Peyer's patch (tissue), 4 donors: ENCODE measurements at regions not wholly inside any gene's neighbourhood (a gene's known extent, or its start where the extent isn't known, plus 50 kb on each side); places are given as distances from the start of the nearest gene placed in this dataset.

Experiments
- POLR2A ChIP-seq, 2 donors: fragments of 450-650 bp; IDR thresholded peaks; one replicate each; pipeline ENCODE4 v1.5.1; 2017; ENCODE audit warnings: antibody characterized with exemption in 2 of 2, mild to moderate bottlenecking in 2 of 2, moderate library complexity in 2 of 2
- TF ChIP-seq, protein P1 (sequence below), 6 experiments: fragments of 450-650 bp in 4 of 6; fragments of 200-600 bp in 2 of 6; sonication (generic) in 1 of 6; IDR thresholded peaks; one replicate each; pipeline ENCODE4 v1.5.1; 2017 to 2019; ENCODE audit warnings: antibody characterized with exemption in 6 of 6, mild to moderate bottlenecking in 3 of 6, moderate library complexity in 1 of 6

DNA sequence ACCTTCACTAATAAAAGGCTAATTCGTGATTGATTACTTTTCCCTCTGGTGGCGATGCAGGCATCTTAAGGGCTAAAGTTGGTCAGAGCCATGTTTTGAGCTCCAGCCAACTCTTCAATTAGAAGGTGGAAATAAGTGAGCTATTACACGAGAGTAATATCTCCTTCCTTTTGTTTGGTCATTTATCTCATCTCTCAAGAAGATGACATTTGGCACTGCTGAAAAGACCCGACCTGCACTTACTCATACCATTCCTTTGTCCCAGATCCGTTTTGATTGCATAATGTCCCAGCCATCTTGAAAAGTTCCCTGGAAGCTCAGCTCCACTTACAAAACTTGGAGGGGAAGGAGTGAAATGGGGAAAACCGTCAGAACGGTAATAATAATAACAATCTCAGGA lies 316.2 kb downstream of the VRK1 start:
- TF ChIP-seq POLR2A (IDR thresholded peaks at IDR 0.05), result no peak
- TF ChIP-seq, protein P1, sequence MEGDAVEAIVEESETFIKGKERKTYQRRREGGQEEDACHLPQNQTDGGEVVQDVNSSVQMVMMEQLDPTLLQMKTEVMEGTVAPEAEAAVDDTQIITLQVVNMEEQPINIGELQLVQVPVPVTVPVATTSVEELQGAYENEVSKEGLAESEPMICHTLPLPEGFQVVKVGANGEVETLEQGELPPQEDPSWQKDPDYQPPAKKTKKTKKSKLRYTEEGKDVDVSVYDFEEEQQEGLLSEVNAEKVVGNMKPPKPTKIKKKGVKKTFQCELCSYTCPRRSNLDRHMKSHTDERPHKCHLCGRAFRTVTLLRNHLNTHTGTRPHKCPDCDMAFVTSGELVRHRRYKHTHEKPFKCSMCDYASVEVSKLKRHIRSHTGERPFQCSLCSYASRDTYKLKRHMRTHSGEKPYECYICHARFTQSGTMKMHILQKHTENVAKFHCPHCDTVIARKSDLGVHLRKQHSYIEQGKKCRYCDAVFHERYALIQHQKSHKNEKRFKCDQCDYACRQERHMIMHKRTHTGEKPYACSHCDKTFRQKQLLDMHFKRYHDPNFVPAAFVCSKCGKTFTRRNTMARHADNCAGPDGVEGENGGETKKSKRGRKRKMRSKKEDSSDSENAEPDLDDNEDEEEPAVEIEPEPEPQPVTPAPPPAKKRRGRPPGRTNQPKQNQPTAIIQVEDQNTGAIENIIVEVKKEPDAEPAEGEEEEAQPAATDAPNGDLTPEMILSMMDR (IDR thresholded peaks at IDR 0.05), result no peak
